ENCODE measurements at regions not wholly inside any gene's neighbourhood (a gene's known extent, or its start where the extent isn't known, plus 50 kb on each side); places are given as distances from the start of the nearest gene placed in this dataset.
"Not testable (repeated sequence)": the region's sequence is repeated elsewhere in the genome, so short reads cannot be mapped to it uniquely, and the experiment has no call there.

- H3K27ac ChIP-seq: no peak overlapping the region
- H3K4me1 ChIP-seq: no peaks in the 10 kb centered on the region
- H3K27me3 ChIP-seq: no peaks in the 10 kb centered on the region
- TF ChIP-seq CTCF (IDR thresholded peaks at IDR 0.05): no peak
- no peak for TF ChIP-seq POLR2AphosphoS5 (IDR thresholded peaks at IDR 0.05; ENCODE audit: insufficient read depth in 1 of 2, low read depth in 1 of 2)
- H3K4me3 ChIP-seq: no peak overlapping the region
- DNase-seq (ENCODE audit: extremely low spot score in 2 of 2): no peak
- H3K9me3 ChIP-seq: no peaks in the 10 kb centered on the region
- intact Hi-C loops (cut with DNase I): no loop called here
- H3K36me3 ChIP-seq: no peaks in the 10 kb centered on the region
These were observed 146.7 kb downstream of the GPR37 start for GRCh38 chr7:124618871-124619270.

- H3K27ac ChIP-seq; DNase-seq (ENCODE audit: extremely low spot score in 2 of 2); intact Hi-C loops (cut with DNase I); H3K36me3 ChIP-seq; H3K27me3 ChIP-seq; H3K4me3 ChIP-seq; H3K4me1 ChIP-seq; H3K9me3 ChIP-seq: not testable (repeated sequence)
These were observed 147.5 kb downstream of the GPR37 start for GRCh38 chr7:124618051-124618450.

- no peak overlapping the region for H3K27ac ChIP-seq
- no peak overlapping the region for H3K4me3 ChIP-seq
- DNase-seq (ENCODE audit: extremely low spot score in 2 of 2): no peak
- intact Hi-C loops (cut with DNase I): no loop called here
- no peaks in the 10 kb centered on the region for H3K9me3 ChIP-seq
- no peak for TF ChIP-seq POLR2AphosphoS5 (IDR thresholded peaks at IDR 0.05; ENCODE audit: insufficient read depth in 1 of 2, low read depth in 1 of 2)
- no peak for TF ChIP-seq POLR2A (IDR thresholded peaks at IDR 0.05)
- no peaks in the 10 kb centered on the region for H3K4me1 ChIP-seq
- no peaks in the 10 kb centered on the region for H3K36me3 ChIP-seq
- no peaks in the 10 kb centered on the region for H3K27me3 ChIP-seq
These were observed 162.5 kb downstream of the GPR37 start for GRCh38 chr7:124603066-124603465.

GRCh38 chr7:124597509-124597908, 168.1 kb downstream of the GPR37 start:
- no peaks in the 10 kb centered on the region for H3K4me1 ChIP-seq
- no peak for DNase-seq (ENCODE audit: extremely low spot score in 2 of 2)
- no peaks in the 10 kb centered on the region for H3K9me3 ChIP-seq
- no peak overlapping the region for H3K27ac ChIP-seq
- TF ChIP-seq CTCF (IDR thresholded peaks at IDR 0.05): no peak
- TF ChIP-seq POLR2AphosphoS5 (IDR thresholded peaks at IDR 0.05; ENCODE audit: insufficient read depth in 1 of 2, low read depth in 1 of 2): no peak
- H3K27me3 ChIP-seq: no peaks in the 10 kb centered on the region
- no peaks in the 10 kb centered on the region for H3K36me3 ChIP-seq
- no peak overlapping the region for H3K4me3 ChIP-seq
- intact Hi-C loops (cut with DNase I): no loop called here

- no peak for TF ChIP-seq CTCF (IDR thresholded peaks at IDR 0.05)
- no peak for TF ChIP-seq POLR2A (IDR thresholded peaks at IDR 0.05)
- TF ChIP-seq POLR2AphosphoS5 (IDR thresholded peaks at IDR 0.05; ENCODE audit: insufficient read depth in 1 of 2, low read depth in 1 of 2): no peak
- no peaks in the 10 kb centered on the region for H3K27me3 ChIP-seq
- no peak for DNase-seq (ENCODE audit: extremely low spot score in 2 of 2)
- no peak overlapping the region for H3K4me3 ChIP-seq
- H3K4me1 ChIP-seq: no peaks in the 10 kb centered on the region
- intact Hi-C loops (cut with DNase I): no loop called here
- H3K36me3 ChIP-seq: no peaks in the 10 kb centered on the region
- H3K27ac ChIP-seq: no peak overlapping the region
- H3K9me3 ChIP-seq: no peaks in the 10 kb centered on the region
These were observed 168.7 kb downstream of the GPR37 start for GRCh38 chr7:124596881-124597280.

- Histone ChIP-seq H3K4me3 (no peak overlapping the region), H3K36me3 (no peaks in the 10 kb centered on the region), H3K4me1 (no peaks in the 10 kb centered on the region), H3K9me3 (no peaks in the 10 kb centered on the region), H3K27ac (no peak overlapping the region), H3K27me3 (no peaks in the 10 kb centered on the region)
- DNase-seq (ENCODE audit: extremely low spot score in 2 of 2): no peak
- intact Hi-C loops (cut with DNase I): no loop called here
- TF ChIP-seq CTCF (IDR thresholded peaks at IDR 0.05) (no peak), POLR2A (IDR thresholded peaks at IDR 0.05) (no peak)
These were observed 174.8 kb downstream of the GPR37 start for GRCh38 chr7:124590814-124591213.

All from vagina (tissue), 2 donors.